Amygdala (tissue), 56 donors: ENCODE measurements at regions not wholly inside any gene's neighbourhood (a gene's known extent, or its start where the extent isn't known, plus 50 kb on each side); places are given as distances from the start of the nearest gene placed in this dataset.
"Not testable (repeated sequence)": the region's sequence is repeated elsewhere in the genome, so short reads cannot be mapped to it uniquely, and the experiment has no call there.

Experiments
- DNase-seq, 56 donors: peaks; one replicate each; lab custom pipeline; 2025; lab: John Stamatoyannopoulos, UW

DNA sequence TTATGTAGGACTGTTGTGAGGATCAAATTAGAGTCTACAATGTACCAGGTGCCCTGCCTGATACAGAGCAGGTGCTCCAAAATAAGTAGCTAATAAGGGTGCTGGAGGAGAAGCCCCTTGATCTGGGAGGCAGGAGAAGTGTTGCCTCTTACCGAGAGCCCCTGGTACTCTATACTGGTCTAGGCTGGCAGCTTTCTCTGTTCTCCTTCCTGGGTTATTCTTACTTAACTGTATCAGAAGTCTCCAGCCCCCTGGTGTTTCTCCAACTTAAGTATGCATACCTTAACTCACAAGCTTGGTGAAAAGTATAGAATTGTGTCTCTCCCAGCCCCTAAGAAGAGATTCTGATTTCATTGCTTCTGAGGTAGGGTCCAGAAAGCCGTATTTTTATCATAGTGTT is 254.9 kb downstream of the LRIG3 start:
- no peak for DNase-seq

GRCh38 chr12:58668233-58668632 is 252.1 kb downstream of the LRIG3 start:
- no peak for DNase-seq

DNA sequence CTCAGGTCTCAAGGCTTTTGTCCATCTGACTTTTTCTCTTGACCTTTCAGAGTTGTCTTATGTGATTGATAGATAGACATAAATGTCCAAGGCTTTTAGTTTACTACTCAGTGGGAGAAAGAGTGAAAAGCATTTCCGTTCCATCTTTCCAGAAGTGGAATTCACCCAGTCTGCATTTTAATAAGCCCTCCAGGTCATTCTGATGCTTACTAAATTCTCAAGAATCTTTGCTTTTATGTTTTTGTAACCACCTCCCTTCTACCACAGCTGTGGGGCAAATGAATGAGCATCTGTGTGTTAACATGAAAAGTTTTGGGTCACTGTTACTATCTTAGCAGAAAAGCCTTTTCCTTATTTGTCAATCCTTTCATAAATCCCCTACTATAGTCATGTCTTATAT is 251.4 kb downstream of the LRIG3 start:
- no peak for DNase-seq

- DNase-seq = no peak
Measured at GRCh38 chr12:58670623-58671022, 249.7 kb downstream of the LRIG3 start.

DNA sequence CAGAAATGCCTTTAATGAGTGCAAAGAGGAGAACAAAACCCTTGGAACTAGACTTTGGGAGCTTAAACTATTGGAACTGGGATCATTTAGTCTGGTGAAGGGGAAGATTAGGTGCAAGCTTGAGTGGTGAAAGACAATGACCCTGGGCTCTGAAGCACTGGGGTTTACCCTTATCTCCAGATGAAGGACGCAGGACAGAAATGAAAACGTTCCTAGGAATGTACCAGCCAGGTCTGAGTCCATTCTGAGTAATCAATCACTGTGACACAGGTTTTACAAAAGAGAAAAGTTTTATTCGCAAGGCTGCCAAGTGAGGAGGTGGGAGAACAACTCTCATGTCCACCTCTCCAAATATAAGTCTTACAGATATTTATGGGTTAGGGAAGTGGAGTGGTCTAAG is 249.1 kb downstream of the LRIG3 start:
- DNase-seq = no peak

GRCh38 chr12:58673021-58673420 is 247.3 kb downstream of the LRIG3 start:
- DNase-seq = no peak

- not testable (repeated sequence) for DNase-seq
Measured at GRCh38 chr12:58677833-58678232, 242.5 kb downstream of the LRIG3 start.

GRCh38 chr12:58678753-58679152 is 241.6 kb downstream of the LRIG3 start:
- DNase-seq = no peak

DNA sequence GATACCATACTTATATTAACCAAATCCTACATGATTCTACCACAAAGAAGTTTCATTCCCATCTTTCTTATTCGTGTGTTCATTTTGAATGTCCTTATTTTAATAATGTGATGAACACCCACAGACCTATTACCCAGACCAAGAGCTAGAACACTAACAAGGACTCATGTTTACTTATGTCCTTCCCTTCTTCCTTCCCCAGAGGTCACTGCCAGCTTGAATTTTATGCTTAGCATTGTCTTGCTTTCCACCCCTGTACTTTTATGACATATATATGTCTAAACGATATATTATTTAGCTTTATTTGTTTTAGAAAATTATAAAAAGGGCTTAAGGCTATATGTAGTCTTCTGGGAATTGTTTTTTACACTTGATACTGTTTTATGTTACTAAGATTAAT is 238.6 kb downstream of the LRIG3 start:
- DNase-seq = no peak

- no peak for DNase-seq
Measured at GRCh38 chr12:58695263-58695662, 225.0 kb downstream of the LRIG3 start.

DNA sequence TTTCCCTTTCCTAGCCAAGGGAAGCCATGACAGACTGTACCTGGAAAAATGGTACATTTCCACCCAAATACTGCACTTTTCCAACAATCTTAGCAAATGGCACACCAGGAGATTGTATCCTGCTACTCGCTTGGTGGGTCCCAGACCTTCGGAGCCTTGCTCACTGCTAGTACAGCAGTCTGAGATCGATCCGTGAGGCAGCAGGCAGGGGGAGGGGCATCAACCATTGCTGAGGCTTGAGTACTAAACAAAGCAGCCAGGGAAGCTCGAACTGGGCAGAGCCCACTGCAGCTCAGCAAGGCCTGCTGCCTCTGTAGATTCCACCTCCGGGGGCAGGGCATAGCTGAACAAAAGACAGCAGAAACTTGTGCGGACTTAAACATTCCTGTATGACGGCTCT is 218.8 kb downstream of the LRIG3 start:
- no peak for DNase-seq

DNA sequence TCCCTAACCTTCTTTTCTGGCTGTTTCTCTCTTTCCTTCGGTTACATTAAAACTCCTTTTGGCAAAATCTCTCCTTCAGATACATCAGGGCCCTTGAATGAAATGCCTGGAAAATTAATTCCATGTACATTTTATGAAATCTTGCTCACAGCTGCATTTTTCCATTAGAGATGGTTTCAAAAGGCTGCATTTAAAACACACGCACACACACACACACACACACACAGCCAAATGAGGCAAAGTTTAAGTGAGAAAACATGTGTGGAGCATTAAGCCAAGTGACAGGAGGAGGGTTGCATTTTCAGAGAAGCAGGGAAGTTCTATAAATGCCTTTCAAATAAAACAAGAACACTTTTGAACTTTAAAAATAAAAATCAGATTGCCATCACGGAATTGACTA is 216.4 kb downstream of the LRIG3 start:
- no peak for DNase-seq

DNA sequence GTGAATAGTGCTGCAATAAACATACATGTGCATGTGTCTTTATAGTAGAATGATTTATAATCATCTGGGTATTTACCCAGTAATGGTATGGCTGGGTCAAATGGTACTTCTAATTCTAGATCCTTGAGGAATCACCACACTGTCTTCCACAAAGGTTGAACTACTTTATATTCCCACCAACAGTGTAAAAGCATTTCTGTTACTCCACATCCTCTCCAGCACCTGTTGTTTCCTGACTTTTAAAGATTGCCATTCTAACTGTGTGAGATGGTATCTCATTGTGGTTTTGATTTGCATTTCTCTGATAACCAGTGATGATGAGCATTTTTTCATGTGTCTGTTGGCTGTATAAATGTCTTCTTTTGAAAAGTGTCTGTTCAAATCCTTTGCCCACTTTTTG is 215.5 kb downstream of the LRIG3 start:
- not testable (repeated sequence) for DNase-seq

- DNase-seq = no peak
Measured at GRCh38 chr12:58710901-58711300, 209.4 kb downstream of the LRIG3 start.

- no peak for DNase-seq
Measured at GRCh38 chr12:58711974-58712373, 208.3 kb downstream of the LRIG3 start.

DNA sequence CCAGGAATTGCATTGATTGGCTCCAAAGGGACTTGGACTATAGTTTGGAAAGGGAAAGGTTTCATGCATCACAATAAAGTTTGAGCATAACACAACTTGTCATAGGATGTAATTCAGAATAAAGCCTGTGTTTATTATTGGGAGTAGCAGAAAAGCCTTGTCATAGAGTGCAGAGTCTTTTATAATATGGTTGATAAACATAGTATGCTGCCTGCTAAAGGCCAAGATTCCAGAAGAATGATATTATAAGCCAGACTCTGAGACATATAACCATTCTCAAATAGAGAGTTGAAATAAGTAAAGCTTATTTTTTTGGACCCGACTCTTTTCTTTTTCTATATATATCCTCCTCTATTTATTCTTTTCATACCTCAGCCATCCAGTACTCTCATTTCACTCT is 207.3 kb downstream of the LRIG3 start:
- DNase-seq = no peak

- DNase-seq = no peak
Measured at GRCh38 chr12:58719161-58719560, 201.1 kb downstream of the LRIG3 start.

DNA sequence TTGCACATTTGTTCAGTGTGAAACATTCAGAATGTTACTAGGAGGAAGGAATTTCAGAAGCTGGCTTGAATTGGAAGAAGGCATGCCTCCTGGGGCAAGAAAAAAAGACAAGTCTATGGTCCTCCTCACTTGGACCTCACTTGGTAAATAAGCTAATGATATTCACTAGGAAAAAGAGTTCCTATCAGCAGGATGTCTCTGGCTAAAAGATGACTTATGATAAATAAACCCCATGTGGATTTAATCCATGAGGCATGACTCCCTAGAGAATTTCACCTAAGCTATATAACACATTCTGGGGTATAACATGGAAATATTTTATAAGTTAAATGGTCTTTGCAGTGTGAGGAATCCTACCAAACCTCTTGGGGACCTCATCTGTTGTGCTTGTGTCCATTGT is 199.9 kb downstream of the LRIG3 start:
- no peak for DNase-seq

DNA sequence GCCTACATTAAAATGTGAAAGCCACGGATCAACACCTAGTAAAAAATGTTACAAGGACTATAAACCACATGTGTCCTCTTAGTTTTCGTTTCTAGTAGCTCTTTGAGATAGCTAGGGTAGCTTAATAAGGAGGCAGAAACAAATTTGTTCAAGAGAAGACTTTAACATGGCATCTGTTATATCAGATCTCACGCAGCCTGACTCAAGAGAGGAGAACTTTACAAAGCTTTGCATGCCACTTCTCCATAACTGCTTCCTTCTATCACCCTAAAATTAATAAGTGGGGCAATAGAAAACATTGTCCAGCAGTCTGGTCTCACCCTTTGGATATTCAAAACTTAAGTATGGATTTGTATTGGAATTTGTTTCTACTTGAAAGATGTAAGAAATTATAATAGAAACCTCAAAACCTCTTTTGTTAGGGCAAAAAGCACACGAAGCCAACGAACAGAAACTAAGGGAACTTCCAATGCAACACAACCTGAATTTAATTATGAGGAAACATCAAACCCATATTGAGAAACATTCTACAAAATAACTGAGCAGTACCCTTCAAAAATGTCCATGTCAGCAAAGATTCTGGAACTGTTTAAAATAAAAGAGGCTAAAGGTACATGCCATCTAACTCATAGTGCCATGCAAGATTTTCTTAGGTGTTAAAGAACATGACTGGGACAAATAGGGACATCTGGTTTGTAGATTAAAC is 194.8 kb downstream of the LRIG3 start:
- no peak for DNase-seq

GRCh38 chr12:58727521-58727920 is 192.8 kb downstream of the LRIG3 start:
- no peak for DNase-seq

DNA sequence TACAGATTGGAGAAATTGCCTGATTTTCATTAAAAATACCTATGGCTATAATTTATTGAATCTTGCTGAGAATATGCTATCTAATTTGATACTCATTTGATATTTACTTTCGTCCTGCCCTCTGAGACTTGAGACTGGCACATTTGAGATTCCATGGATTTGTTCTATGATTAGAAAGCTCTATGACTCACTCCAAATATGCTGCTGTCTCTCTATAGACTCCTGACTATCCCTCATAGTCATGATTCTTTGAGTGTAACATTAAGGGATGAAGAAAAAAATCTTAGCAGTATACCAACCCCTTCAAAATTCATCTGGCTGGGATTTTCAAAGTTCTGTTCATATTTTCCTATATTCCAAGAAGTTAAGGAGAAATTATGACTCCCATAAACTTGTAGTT is 191.9 kb downstream of the LRIG3 start:
- no peak for DNase-seq

DNA sequence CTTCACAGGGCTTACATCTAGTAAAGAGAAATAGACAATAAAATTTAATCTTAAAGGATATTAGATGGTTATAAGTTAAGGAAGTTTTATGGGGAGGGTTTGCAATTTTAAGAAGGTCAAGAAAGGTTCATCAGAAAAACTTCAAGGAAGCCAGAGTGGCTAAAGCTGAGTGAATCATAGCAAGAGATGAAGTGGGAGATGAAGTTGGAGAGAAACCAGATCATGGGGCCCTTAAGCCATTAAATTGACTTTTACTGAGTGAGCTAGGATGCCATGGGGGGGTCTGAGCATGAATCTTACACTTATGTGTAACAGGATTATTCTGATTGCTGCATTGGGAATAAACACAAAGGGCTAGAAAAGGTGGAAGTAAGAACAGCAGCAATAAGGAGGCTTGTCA is 189.2 kb downstream of the LRIG3 start:
- no peak for DNase-seq

DNA sequence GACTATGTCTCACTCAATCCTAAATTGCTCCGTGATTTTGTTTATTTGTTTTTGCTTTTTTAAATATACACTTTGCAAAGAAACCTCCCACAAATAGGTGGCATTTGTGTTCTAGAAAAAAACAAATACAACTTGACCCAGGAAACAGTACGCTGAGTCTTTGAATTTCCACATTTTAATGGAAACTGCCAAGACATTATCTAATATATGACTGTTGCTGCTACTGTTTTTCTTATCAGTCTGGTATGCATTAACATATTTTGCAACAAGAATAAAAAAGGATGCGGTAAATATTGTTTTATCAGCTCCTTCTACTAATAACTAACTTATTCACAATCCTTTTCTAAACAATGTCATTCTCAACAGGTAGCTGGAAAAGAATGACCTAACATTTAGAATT is 187.4 kb downstream of the LRIG3 start:
- DNase-seq = no peak
